ENCODE measurements at regions not wholly inside any gene's neighbourhood (a gene's known extent, or its start where the extent isn't known, plus 50 kb on each side); places are given as distances from the start of the nearest gene placed in this dataset.

- DNase-seq, result no peak
Measured at GRCh38 chr10:114771749-114772148, 49.8 kb upstream of the FHIP2A start.

All from stimulated activated CD4-positive, alpha-beta T cell treated with anti-CD3 and anti-CD28 coated beads, Interleukin-4, amount 100 ng/mL, for 1 hour (primary cell).